GM12892 (cell line): ENCODE measurements at regions not wholly inside any gene's neighbourhood (a gene's known extent, or its start where the extent isn't known, plus 50 kb on each side); places are given as distances from the start of the nearest gene placed in this dataset.

Source experiments
- POLR2A ChIP-seq: IDR thresholded peaks from 2 replicates; pipeline ENCODE4 v1.6.1; 2011; ENCODE audit warnings: low read depth, low read length, control low read depth
- POLR2AphosphoS5 ChIP-seq: IDR thresholded peaks from 2 replicates; pipeline ENCODE4 v1.6.1; 2011; ENCODE audit warnings: low read depth, low read length, control low read depth
- TAF1 ChIP-seq: IDR thresholded peaks from 2 replicates; pipeline ENCODE4 v1.6.1; 2011; ENCODE audit warnings: low read depth, mild to moderate bottlenecking, control low read depth, low read length, borderline replicate concordance

- no peak for TF ChIP-seq POLR2AphosphoS5
- no peak for TF ChIP-seq POLR2A
- no peak for TF ChIP-seq TAF1
Observed at GRCh38 chr4:131584587-131584986, 1564.5 kb upstream of the PCDH10 start.
